ENCODE measurements at regions not wholly inside any gene's neighbourhood (a gene's known extent, or its start where the extent isn't known, plus 50 kb on each side); places are given as distances from the start of the nearest gene placed in this dataset.

- DNase-seq, result no peak
Observed at GRCh38 chrX:727738-728621, 97.4 kb downstream of the SHOX start.

DNA sequence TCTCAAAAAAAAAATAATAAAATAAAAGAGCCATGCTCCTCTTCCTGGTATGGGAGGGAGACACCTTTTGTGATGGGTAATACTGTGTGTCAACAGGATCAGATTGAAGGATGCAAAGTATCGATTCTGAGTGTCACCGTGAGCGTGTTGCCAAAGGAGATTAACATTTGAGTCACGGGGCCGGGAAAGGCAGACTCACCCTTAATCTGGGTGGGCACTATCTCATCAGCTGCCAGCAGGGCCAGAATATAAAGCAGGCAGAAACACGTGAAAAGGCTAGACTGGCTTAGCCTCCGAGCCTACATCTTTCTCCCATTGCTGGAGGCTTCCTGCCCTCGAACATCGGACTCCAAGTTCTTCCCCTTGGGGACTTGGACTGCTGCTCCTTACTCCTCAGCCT lies 95.4 kb downstream of the SHOX start:
- DNase-seq, result no peak

DNA sequence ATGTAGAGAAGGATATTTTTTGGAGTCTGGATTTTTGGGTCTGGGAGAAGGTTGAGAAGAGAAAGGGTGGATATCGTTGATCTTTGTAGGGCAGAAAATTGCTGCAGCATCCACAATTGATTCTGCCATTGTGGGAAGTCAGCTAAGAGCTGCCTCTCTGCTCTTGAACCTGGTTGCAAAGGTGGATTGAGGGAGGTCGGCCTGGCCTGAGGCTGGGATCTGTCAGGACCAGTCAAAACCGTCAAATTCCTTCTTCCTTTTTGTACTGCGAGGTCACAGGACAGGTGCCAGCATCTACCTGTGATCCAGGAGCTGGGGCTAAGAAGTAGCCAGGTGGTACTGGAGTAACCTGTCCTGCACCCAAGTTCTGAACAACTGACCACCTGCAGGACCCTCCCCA lies 93.7 kb downstream of the SHOX start:
- no peak for DNase-seq

DNA sequence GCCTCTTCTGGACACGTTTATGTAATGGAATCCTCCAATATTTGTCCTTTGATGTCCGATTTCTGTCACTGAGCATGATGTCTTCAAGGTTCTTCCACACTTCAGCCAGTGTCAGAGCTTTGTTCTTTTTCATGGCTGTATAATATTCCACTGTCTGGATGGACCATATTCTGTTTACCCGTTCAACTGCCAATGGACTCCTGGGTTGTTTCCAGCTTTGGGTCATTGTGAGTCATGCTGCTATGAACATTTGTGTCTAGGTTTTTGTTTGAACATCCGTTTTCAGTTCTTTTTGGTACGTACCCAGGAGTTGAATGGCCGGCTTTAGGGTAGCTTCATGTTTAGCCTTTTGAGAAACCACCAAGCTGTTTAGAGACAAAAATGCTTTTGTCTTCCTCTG lies 93.2 kb downstream of the SHOX start:
- DNase-seq, result no peak

GRCh38 chrX:721354-721753 lies 90.8 kb downstream of the SHOX start:
- DNase-seq, result no peak

- no peak for DNase-seq
Observed at GRCh38 chrX:720825-721224, 90.2 kb downstream of the SHOX start.

GRCh38 chrX:720250-720649 lies 89.7 kb downstream of the SHOX start:
- no peak for DNase-seq

- no peak for DNase-seq
Observed at GRCh38 chrX:716136-716535, 85.5 kb downstream of the SHOX start.

GRCh38 chrX:714131-714530 lies 83.5 kb downstream of the SHOX start:
- DNase-seq, result no peak
